Hepatocyte (in vitro differentiated cells): ENCODE measurements at regions not wholly inside any gene's neighbourhood (a gene's known extent, or its start where the extent isn't known, plus 50 kb on each side); places are given as distances from the start of the nearest gene placed in this dataset.
"Not testable (repeated sequence)": the region's sequence is repeated elsewhere in the genome, so short reads cannot be mapped to it uniquely, and the experiment has no call there.

Source experiments
- DNase-seq: peaks from one replicate; pipeline ENCODE4 v3.0.0-alpha.2; 2016; ENCODE audit warnings: low spot score
- H2AFZ ChIP-seq: fragments of 200-600 bp; sonication (generic); 2 replicates; pipeline ENCODE4 v1.6.0; 2016; ENCODE audit warnings: antibody characterized with exemption, mild to moderate bottlenecking
- H3K27ac ChIP-seq: fragments of 200-600 bp; sonication (generic); 2 replicates; pipeline ENCODE4 v1.5.1; 2016; ENCODE audit warnings: mild to moderate bottlenecking
- H3K27me3 ChIP-seq: fragments of 200-600 bp; sonication (generic); 2 replicates; pipeline ENCODE4 v1.6.1; 2016
- H3K36me3 ChIP-seq: fragments of 200-600 bp; sonication (generic); replicated peaks from 2 replicates; pipeline ENCODE4 v1.5.1; 2016; ENCODE audit warnings: low read depth; ENCODE audit not compliant: insufficient read depth
- H3K4me1 ChIP-seq: fragments of 200-600 bp; sonication (generic); 2 replicates; pipeline ENCODE4 v1.5.1; 2016; ENCODE audit warnings: mild to moderate bottlenecking, moderate library complexity; ENCODE audit not compliant: insufficient read depth
- H3K4me2 ChIP-seq: fragments of 200-600 bp; sonication (generic); 2 replicates; pipeline ENCODE4 v1.6.0; 2016
- H3K4me3 ChIP-seq: fragments of 200-600 bp; sonication (generic); 2 replicates; pipeline ENCODE4 v1.5.1; 2016; ENCODE audit warnings: mild to moderate bottlenecking
- H3K79me2 ChIP-seq: fragments of 200-600 bp; sonication (generic); 2 replicates; pipeline ENCODE4 v1.6.0; 2017; ENCODE audit warnings: mild to moderate bottlenecking
- H3K9me2 ChIP-seq: fragments of 200-600 bp; sonication (generic); replicated peaks from 2 replicates; pipeline ENCODE4 v1.6.0; 2017; ENCODE audit warnings: mild to moderate bottlenecking; ENCODE audit not compliant: insufficient read depth
- H3K9me3 ChIP-seq: fragments of 200-600 bp; sonication (generic); 2 replicates; pipeline ENCODE4 v1.5.1; 2016; ENCODE audit warnings: low read depth, mild to moderate bottlenecking
- H4K20me1 ChIP-seq: fragments of 200-600 bp; sonication (generic); 2 replicates; pipeline ENCODE4 v1.6.0; 2016; ENCODE audit warnings: mild to moderate bottlenecking; ENCODE audit not compliant: insufficient read depth, poor library complexity, severe bottlenecking
- EZH2 ChIP-seq: fragments of 200-600 bp; sonication (generic); IDR thresholded peaks from 2 replicates; pipeline ENCODE4 v1.6.1; 2016; ENCODE audit warnings: antibody characterized with exemption, mild to moderate bottlenecking, borderline replicate concordance
- EZH2phosphoT487 ChIP-seq: fragments of 200-600 bp; sonication (generic); IDR thresholded peaks from one replicate; pipeline ENCODE4 v1.6.1; 2018; ENCODE audit warnings: antibody characterized with exemption, mild to moderate bottlenecking, low read depth, moderate library complexity; ENCODE audit not compliant: unreplicated experiment, severe bottlenecking
- WGBS: methylation state at CpG from one replicate; pipeline ENCODE4 v1.1.6; 2016; ENCODE audit warnings: low lambda C conversion rate; ENCODE audit errors: missing lambda C conversion rate; 5-methylcytosine and 5-hydroxymethylcytosine counted together
- TF ChIP-seq, protein P1 (sequence below): fragments of 200-600 bp; sonication (generic); IDR thresholded peaks from 2 replicates; pipeline ENCODE4 v1.5.1; 2016; ENCODE audit warnings: antibody characterized with exemption, mild to moderate bottlenecking; ENCODE audit not compliant: poor library complexity

DNA sequence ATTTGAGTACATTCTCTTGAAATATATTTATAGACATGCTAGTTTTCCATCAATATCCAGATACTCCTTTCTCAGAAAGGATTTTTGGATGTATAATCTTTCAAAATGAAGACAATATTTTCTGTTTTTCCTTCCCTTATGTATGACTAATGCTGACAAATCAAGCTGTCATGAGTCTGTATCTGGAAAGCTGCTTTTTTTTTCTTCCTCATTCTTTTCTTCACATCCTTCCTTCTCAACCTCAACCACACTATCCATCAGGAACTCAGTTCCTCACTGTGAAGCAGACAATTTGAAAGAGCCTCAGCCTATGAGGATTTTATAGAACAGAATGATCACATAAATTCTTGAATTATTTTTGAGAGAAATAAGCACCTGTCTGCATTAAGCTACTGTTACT is 335.9 kb upstream of the EPHA6 start:
- TF ChIP-seq EZH2 = no peak
- TF ChIP-seq EZH2phosphoT487 = no peak
- TF ChIP-seq, protein P1, sequence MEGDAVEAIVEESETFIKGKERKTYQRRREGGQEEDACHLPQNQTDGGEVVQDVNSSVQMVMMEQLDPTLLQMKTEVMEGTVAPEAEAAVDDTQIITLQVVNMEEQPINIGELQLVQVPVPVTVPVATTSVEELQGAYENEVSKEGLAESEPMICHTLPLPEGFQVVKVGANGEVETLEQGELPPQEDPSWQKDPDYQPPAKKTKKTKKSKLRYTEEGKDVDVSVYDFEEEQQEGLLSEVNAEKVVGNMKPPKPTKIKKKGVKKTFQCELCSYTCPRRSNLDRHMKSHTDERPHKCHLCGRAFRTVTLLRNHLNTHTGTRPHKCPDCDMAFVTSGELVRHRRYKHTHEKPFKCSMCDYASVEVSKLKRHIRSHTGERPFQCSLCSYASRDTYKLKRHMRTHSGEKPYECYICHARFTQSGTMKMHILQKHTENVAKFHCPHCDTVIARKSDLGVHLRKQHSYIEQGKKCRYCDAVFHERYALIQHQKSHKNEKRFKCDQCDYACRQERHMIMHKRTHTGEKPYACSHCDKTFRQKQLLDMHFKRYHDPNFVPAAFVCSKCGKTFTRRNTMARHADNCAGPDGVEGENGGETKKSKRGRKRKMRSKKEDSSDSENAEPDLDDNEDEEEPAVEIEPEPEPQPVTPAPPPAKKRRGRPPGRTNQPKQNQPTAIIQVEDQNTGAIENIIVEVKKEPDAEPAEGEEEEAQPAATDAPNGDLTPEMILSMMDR = no peak
- Histone ChIP-seq H3K27ac (no peak overlapping the region), H3K9me3 (no peaks in the 10 kb centered on the region), H4K20me1 (no peaks in the 10 kb centered on the region), H3K36me3 (no peaks in the 10 kb centered on the region), H3K79me2 (no peaks in the 10 kb centered on the region), H3K27me3 (no peaks in the 10 kb centered on the region), H3K4me1 (no peaks in the 10 kb centered on the region), H3K4me2 (no peak overlapping the region), H3K9me2 (no peaks in the 10 kb centered on the region), H2AFZ (no peak overlapping the region), H3K4me3 (no peak overlapping the region)
- no peak for DNase-seq

DNA sequence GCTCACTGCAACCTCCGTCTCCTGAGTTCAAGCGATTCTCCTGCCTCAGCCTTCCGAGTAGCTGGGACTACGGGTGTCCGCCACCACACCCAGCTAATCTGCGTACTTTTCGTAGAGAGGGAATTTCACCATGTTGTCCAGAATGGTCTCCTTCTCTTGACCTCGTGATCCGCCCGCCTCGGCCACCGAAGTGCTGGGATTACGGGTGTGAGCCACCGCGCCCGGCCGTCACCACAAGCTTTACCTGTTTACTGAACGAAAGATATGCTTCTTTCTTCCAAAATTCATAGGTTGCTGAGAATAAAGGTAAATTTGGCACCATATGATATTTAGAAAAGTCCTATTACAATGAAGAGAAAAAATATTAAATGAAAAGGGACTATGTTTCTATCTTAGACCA is 333.5 kb upstream of the EPHA6 start:
- H3K27me3 ChIP-seq = no peaks in the 10 kb centered on the region
- no peaks in the 10 kb centered on the region for H3K4me1 ChIP-seq
- no peak overlapping the region for H3K4me3 ChIP-seq
- no peaks in the 10 kb centered on the region for H3K79me2 ChIP-seq
- H2AFZ ChIP-seq = no peak overlapping the region
- H3K4me2 ChIP-seq = no peak overlapping the region
- no peak overlapping the region for H3K27ac ChIP-seq
- H3K9me3 ChIP-seq = no peaks in the 10 kb centered on the region
- no peaks in the 10 kb centered on the region for H3K36me3 ChIP-seq
- TF ChIP-seq EZH2phosphoT487 = no peak
- TF ChIP-seq EZH2 = no peak
- TF ChIP-seq, protein P1 = no peak
- no peaks in the 10 kb centered on the region for H4K20me1 ChIP-seq
- H3K9me2 ChIP-seq = no peaks in the 10 kb centered on the region
- WGBS = 93% methylated on average over 18 of the region's 18 CpGs
- no peak for DNase-seq

DNA sequence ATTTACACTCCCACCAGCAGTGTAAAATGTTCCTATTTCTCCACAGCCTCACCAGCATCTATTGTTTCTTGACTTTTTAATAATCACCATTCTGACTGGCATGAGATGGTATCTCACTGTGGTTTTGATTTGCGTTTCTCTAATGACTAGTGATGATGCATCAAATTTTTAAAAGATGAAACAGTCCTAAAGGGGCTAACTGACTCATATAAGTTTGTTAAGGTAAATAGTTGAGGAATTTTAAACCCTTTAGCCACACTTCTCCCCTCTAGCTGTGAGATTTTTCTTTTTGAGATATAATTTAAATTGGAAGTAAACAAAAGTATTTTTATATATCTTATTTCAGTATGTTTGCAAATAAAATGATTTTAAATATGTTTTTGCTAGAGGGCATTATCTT is 331.2 kb upstream of the EPHA6 start:
- 77% methylated on average over 1 of the region's 1 CpG for whole genome bisulfite sequencing
- not testable (repeated sequence) for H4K20me1 ChIP-seq, H3K79me2 ChIP-seq, H3K36me3 ChIP-seq, H3K27ac ChIP-seq, H3K27me3 ChIP-seq, DNase-seq, H3K4me3 ChIP-seq, H3K4me2 ChIP-seq, H2AFZ ChIP-seq, H3K9me3 ChIP-seq, H3K9me2 ChIP-seq, H3K4me1 ChIP-seq

DNA sequence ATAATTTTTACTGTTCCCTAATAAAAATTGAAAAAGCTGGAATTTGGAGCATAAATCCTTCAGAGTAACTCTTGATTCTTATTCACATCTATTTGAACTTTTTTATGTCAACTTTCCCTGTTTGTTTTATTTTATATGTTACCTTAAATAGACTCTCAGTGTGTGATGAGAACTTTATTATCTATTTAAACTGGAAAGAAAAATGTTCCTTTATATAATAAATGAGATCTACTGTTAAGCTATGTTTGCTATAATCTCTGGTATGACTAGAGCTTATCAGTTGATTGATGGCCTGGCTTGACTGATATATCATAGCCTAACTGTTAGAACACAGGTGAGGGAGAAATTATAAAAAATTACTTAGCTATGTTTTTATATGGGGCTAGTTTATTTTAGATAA is 330.6 kb upstream of the EPHA6 start:
- no peaks in the 10 kb centered on the region for H3K4me1 ChIP-seq
- H2AFZ ChIP-seq = no peak overlapping the region
- H3K9me3 ChIP-seq = no peaks in the 10 kb centered on the region
- no peaks in the 10 kb centered on the region for H3K36me3 ChIP-seq
- TF ChIP-seq EZH2 (no peak), EZH2phosphoT487 (no peak)
- TF ChIP-seq, protein P1 = no peak
- no peak for DNase-seq
- no peaks in the 10 kb centered on the region for H3K79me2 ChIP-seq
- H4K20me1 ChIP-seq = no peaks in the 10 kb centered on the region
- H3K4me2 ChIP-seq = no peak overlapping the region
- no peak overlapping the region for H3K4me3 ChIP-seq
- no peaks in the 10 kb centered on the region for H3K9me2 ChIP-seq
- no peaks in the 10 kb centered on the region for H3K27me3 ChIP-seq
- no peak overlapping the region for H3K27ac ChIP-seq
